H1 (cell line): ENCODE measurements at regions not wholly inside any gene's neighbourhood (a gene's known extent, or its start where the extent isn't known, plus 50 kb on each side); places are given as distances from the start of the nearest gene placed in this dataset.

Experiments used
- CTCF ChIA-PET: fragments of 300-600 bp; sonication (Branson Sonifier 250); formaldehyde crosslinking; loops from one replicate; lab custom pipeline; 2021; ENCODE audit not compliant: partially characterized antibody; lab: Charles Lee
- POLR2A ChIA-PET: fragments of 300-600 bp; sonication (Branson Sonifier 250); formaldehyde crosslinking; loops from one replicate; lab custom pipeline; 2021; ENCODE audit warnings: inconsistent platforms; ENCODE audit not compliant: partially characterized antibody; lab: Charles Lee
- DNase-seq, 2 experiments: peaks; one replicate each; pipeline versions ENCODE4 v3.0.0 to v3.0.0-alpha.2; 2010 to 2022; ENCODE audit warnings: low spot score in 2 of 2, low read depth in 1 of 2, mixed read lengths in 1 of 2
- FAIRE-seq: peaks from 2 replicates; lab custom pipeline; 2011; peaks lifted over from hg19 to GRCh38; lab: Jason Lieb, UNC
- H2AFZ ChIP-seq: 2 replicates; pipeline ENCODE4 v1.8.1; 2012; ENCODE audit warnings: low read length, inconsistent platforms
- H2AK5ac ChIP-seq: 2 replicates; pipeline ENCODE4 v1.6.1; 2013; ENCODE audit warnings: low read depth, low read length
- H2BK120ac ChIP-seq: replicated peaks from 2 replicates; pipeline ENCODE3; 2013; ENCODE audit warnings: low read depth, low read length, inconsistent platforms
- H2BK12ac ChIP-seq: 2 replicates; pipeline ENCODE4 v1.6.1; 2013; ENCODE audit warnings: low read depth, low read length
- H2BK15ac ChIP-seq: 2 replicates; pipeline ENCODE4 v1.6.1; 2013; ENCODE audit warnings: low read length
- H2BK20ac ChIP-seq: 2 replicates; pipeline ENCODE4 v1.6.1; 2013; ENCODE audit warnings: low read length
- H2BK5ac ChIP-seq: 2 replicates; pipeline ENCODE4 v1.6.1; 2013; ENCODE audit warnings: low read depth, low read length
- H3K14ac ChIP-seq: 2 replicates; pipeline ENCODE4 v1.6.1; 2013; ENCODE audit warnings: inconsistent platforms; ENCODE audit not compliant: insufficient read length
- H3K18ac ChIP-seq: 2 replicates; pipeline ENCODE4 v1.6.1; 2013; ENCODE audit warnings: low read length; ENCODE audit errors: extremely low read depth
- H3K23ac ChIP-seq: 2 replicates; pipeline ENCODE4 v1.6.1; 2013; ENCODE audit warnings: inconsistent platforms; ENCODE audit not compliant: insufficient read length
- H3K23me2 ChIP-seq: 2 replicates; pipeline ENCODE4 v1.6.1; 2013; ENCODE audit warnings: low read depth, low read length
- H3K27ac ChIP-seq: 2 replicates; pipeline ENCODE4 v1.6.1; 2011; ENCODE audit warnings: low read depth, low read length, inconsistent platforms
- H3K27me3 ChIP-seq, 4 experiments: replicated peaks in 1 of 4; 1 replicate in 1 of 4; 2 replicates in 3 of 4; pipeline versions ENCODE4 v1.6.1 to v1.8.1; 2011 to 2013; ENCODE audit warnings: low read length in 3 of 4, mild to moderate bottlenecking in 3 of 4, inconsistent platforms in 2 of 4, mixed read lengths in 2 of 4, moderate library complexity in 1 of 4; ENCODE audit not compliant: control insufficient read depth in 3 of 4, insufficient read depth in 3 of 4; ENCODE audit errors: extremely low read depth in 1 of 4
- H3K36me3 ChIP-seq, 4 experiments: 2 replicates each; pipeline versions ENCODE4 v1.6.1 to v1.8.1; 2011 to 2013; ENCODE audit warnings: mild to moderate bottlenecking in 4 of 4, low read length in 3 of 4, moderate library complexity in 2 of 4, control low read depth in 1 of 4, inconsistent platforms in 1 of 4; ENCODE audit not compliant: insufficient read depth in 4 of 4, control insufficient read depth in 2 of 4
- H3K4ac ChIP-seq: replicated peaks from 2 replicates; pipeline ENCODE3; 2013; ENCODE audit warnings: low read length, low read depth, mixed read lengths, inconsistent platforms; ENCODE audit not compliant: insufficient read length
- H3K4me1 ChIP-seq, 4 experiments: replicated peaks in 1 of 4; 1 replicate in 1 of 4; 2 replicates in 3 of 4; pipeline versions ENCODE4 v1.6.1 to v1.8.1; 2011 to 2013; ENCODE audit warnings: low read length in 3 of 4, inconsistent platforms in 2 of 4, mixed read lengths in 1 of 4; ENCODE audit not compliant: insufficient read depth in 4 of 4, control insufficient read depth in 3 of 4
- H3K4me2 ChIP-seq, 2 experiments: 2 replicates each; pipeline versions ENCODE4 v1.6.1 to v1.8.1; 2011 to 2013; ENCODE audit warnings: low read depth in 2 of 2, low read length in 2 of 2, control low read depth in 1 of 2, inconsistent platforms in 1 of 2, mild to moderate bottlenecking in 1 of 2; ENCODE audit not compliant: insufficient read depth in 1 of 2
- H3K4me3 ChIP-seq, 4 experiments: fragments of 200-600, 300-600 bp in 1 of 4; sonication (generic), shearing (Covaris generic), sonication (Bioruptor Twin) in 1 of 4; 2 replicates each; pipeline versions ENCODE4 v1.5.1 to v1.8.1; 2011 to 2016; ENCODE audit warnings: low read length in 4 of 4, low read depth in 3 of 4, control low read depth in 2 of 4, inconsistent platforms in 2 of 4, mild to moderate bottlenecking in 2 of 4, mixed read lengths in 1 of 4, moderate library complexity in 1 of 4; ENCODE audit not compliant: insufficient read depth in 2 of 4; ENCODE audit errors: extremely low read depth in 1 of 4
- H3K56ac ChIP-seq: replicated peaks from 2 replicates; pipeline ENCODE3; 2013; ENCODE audit warnings: low read depth, mild to moderate bottlenecking, mixed read lengths, low read length, inconsistent platforms; ENCODE audit not compliant: insufficient read length
- H3K79me1 ChIP-seq: 2 replicates; pipeline ENCODE4 v1.6.1; 2013; ENCODE audit warnings: low read depth, low read length, control low read depth
- H3K79me2 ChIP-seq, 2 experiments: 2 replicates each; pipeline versions ENCODE4 v1.6.1 to v1.8.1; 2012 to 2013; ENCODE audit warnings: low read length in 2 of 2, mild to moderate bottlenecking in 2 of 2, inconsistent platforms in 1 of 2; ENCODE audit not compliant: insufficient read depth in 2 of 2, control insufficient read depth in 1 of 2
- H3K9ac ChIP-seq, 4 experiments: replicated peaks in 1 of 4; 1 replicate in 1 of 4; 2 replicates in 3 of 4; pipeline versions ENCODE4 v1.6.1 to v1.8.1; 2011 to 2013; ENCODE audit warnings: low read depth in 3 of 4, low read length in 3 of 4, control low read depth in 2 of 4, mild to moderate bottlenecking in 2 of 4, moderate library complexity in 2 of 4, inconsistent platforms in 1 of 4; ENCODE audit errors: extremely low read depth in 1 of 4
- H3K9me3 ChIP-seq, 2 experiments: 2 replicates each; pipeline versions ENCODE4 v1.6.1 to v1.8.1; 2012 to 2013; ENCODE audit warnings: mild to moderate bottlenecking in 2 of 2, moderate library complexity in 2 of 2, control low read depth in 1 of 2, inconsistent platforms in 1 of 2, low read depth in 1 of 2, low read length in 1 of 2, mixed read lengths in 1 of 2; ENCODE audit not compliant: insufficient read depth in 2 of 2
- H4K20me1 ChIP-seq, 2 experiments: replicated peaks in 1 of 2; 2 replicates each; pipeline versions ENCODE3 to v1.8.1; 2011 to 2013; ENCODE audit warnings: inconsistent platforms in 2 of 2, low read length in 2 of 2, mild to moderate bottlenecking in 1 of 2; ENCODE audit not compliant: insufficient read depth in 2 of 2, control insufficient read depth in 1 of 2
- H4K5ac ChIP-seq: 2 replicates; pipeline ENCODE4 v1.6.1; 2013; ENCODE audit warnings: low read length, low read depth, mixed read lengths, inconsistent platforms; ENCODE audit not compliant: insufficient read length
- H4K8ac ChIP-seq: 2 replicates; pipeline ENCODE4 v1.8.0; 2013; ENCODE audit warnings: mild to moderate bottlenecking, moderate library complexity, low read length, inconsistent platforms; ENCODE audit not compliant: insufficient read depth; ENCODE audit errors: extremely low read depth
- H4K91ac ChIP-seq: replicated peaks from 2 replicates; pipeline ENCODE3; 2013; ENCODE audit warnings: low read length, mixed read lengths, inconsistent platforms; ENCODE audit not compliant: insufficient read length
- GTF2F1 ChIP-seq: IDR thresholded peaks from 2 replicates; pipeline ENCODE4 v1.6.1; 2012; ENCODE audit warnings: low read depth, low read length, improper control_type of control experiment, borderline replicate concordance
- JUND ChIP-seq: IDR thresholded peaks from 2 replicates; pipeline ENCODE4 v1.6.1; 2011; ENCODE audit warnings: mild to moderate bottlenecking, improper control_type of control experiment, low read length
- RAD21 ChIP-seq, 2 experiments: IDR thresholded peaks in 1 of 2; conservative IDR thresholded peaks in 1 of 2; 2 replicates each; pipeline ENCODE4 v1.6.1; 2011; ENCODE audit warnings: low read depth in 2 of 2, low read length in 2 of 2, improper control_type of control experiment in 1 of 2, inconsistent platforms in 1 of 2, mild to moderate bottlenecking in 1 of 2, moderate library complexity in 1 of 2
- TEAD4 ChIP-seq: IDR thresholded peaks from 2 replicates; pipeline ENCODE4 v1.6.1; 2012; ENCODE audit warnings: low read depth, low read length, inconsistent platforms, mixed read lengths

DNA sequence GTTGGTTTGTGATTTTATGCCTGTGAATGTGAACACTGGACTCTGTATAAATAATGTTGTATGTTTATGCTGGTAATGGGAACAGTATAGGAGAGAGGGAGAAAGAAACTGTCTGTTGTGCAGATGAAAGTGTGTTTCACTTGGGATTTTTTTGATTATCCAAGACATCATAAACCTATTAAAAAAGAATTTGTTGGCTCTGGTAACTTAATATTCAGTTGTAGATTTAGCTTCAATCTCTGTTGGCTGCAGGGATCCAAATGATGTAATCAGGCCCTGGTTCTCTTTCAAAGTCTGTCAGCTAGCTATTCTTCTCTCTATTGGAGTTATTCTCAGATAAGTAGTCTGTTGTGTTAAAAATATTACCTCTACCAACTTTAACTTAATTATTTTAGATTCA lies 168.8 kb upstream of the RHOBTB1 start:
- FAIRE-seq, result no peak
- CTCF ChIA-PET, result interaction anchor here (1.2 kb wide), 1 partner anchor 16 kb away, joined by 3 read pairs; no protein-coding TSS in a partner anchor

More for the DNA sequence above, 168.8 kb upstream of the RHOBTB1 start:
- H3K79me1 ChIP-seq, result no peaks in the 10 kb centered on the region
- no peak overlapping the region for H3K18ac ChIP-seq
- no peak for TF ChIP-seq TEAD4
- TF ChIP-seq RAD21 (IDR thresholded peaks at IDR 0.05 in 1 of 2, conservative IDR thresholded peaks at IDR 0.05 in 1 of 2; ENCODE audit: low read depth in 2 of 2, low read length in 2 of 2), result no peak
- no peak for TF ChIP-seq JUND
- TF ChIP-seq GTF2F1, result no peak
- no peaks in the 10 kb centered on the region for H3K79me2 ChIP-seq
- no peak overlapping the region for H3K27ac ChIP-seq
- no peaks in the 10 kb centered on the region for H4K20me1 ChIP-seq
- H3K4me1 ChIP-seq, result no peaks in the 10 kb centered on the region
- H3K4ac ChIP-seq, result no peak overlapping the region
- no peak overlapping the region for H3K9ac ChIP-seq
- H4K8ac ChIP-seq, result no peak overlapping the region
- H3K56ac ChIP-seq, result no peak overlapping the region
- no peak overlapping the region for H2AK5ac ChIP-seq
- H3K4me2 ChIP-seq, result no peak overlapping the region
- no peak overlapping the region for H2BK120ac ChIP-seq
- H3K4me3 ChIP-seq, result no peak overlapping the region
- H2BK15ac ChIP-seq, result no peak overlapping the region
- no peaks in the 10 kb centered on the region for H3K9me3 ChIP-seq
- no peaks in the 10 kb centered on the region for H3K23me2 ChIP-seq
- H2AFZ ChIP-seq, result no peak overlapping the region
- no peak overlapping the region for H2BK12ac ChIP-seq
- H4K5ac ChIP-seq, result no peak overlapping the region
- H2BK20ac ChIP-seq, result no peak overlapping the region
- no peak overlapping the region for H2BK5ac ChIP-seq
- H3K23ac ChIP-seq, result no peak overlapping the region
- no peak for DNase-seq
- POLR2A ChIA-PET, result no interaction called here
- no peak overlapping the region for H3K14ac ChIP-seq
- H4K91ac ChIP-seq, result no peak overlapping the region
- H3K36me3 ChIP-seq, result no peaks in the 10 kb centered on the region
- no peaks in the 10 kb centered on the region for H3K27me3 ChIP-seq
